Esophagus squamous epithelium (tissue), 4 donors: ENCODE measurements at regions not wholly inside any gene's neighbourhood (a gene's known extent, or its start where the extent isn't known, plus 50 kb on each side); places are given as distances from the start of the nearest gene placed in this dataset.

ENCODE experiments used
- CTCF ChIP-seq, 6 experiments: fragments of 450-650 bp in 4 of 6; fragments of 200-600 bp in 2 of 6; sonication (generic) in 2 of 6; IDR thresholded peaks; one replicate each; pipeline ENCODE4 v1.5.1; 2016 to 2019; ENCODE audit warnings: antibody characterized with exemption in 6 of 6, mild to moderate bottlenecking in 4 of 6, moderate library complexity in 4 of 6
- POLR2A ChIP-seq, 4 donors: fragments of 450-650 bp; IDR thresholded peaks; one replicate each; pipeline ENCODE4 v1.6.1; 2017; ENCODE audit warnings: antibody characterized with exemption in 4 of 4, mild to moderate bottlenecking in 4 of 4, moderate library complexity in 3 of 4

GRCh38 chr13:106112191-106112590 is 423.3 kb downstream of the EFNB2 start:
- TF ChIP-seq CTCF (IDR thresholded peaks at IDR 0.05) = no peak
- no peak for TF ChIP-seq POLR2A (IDR thresholded peaks at IDR 0.05)
